ENCODE measurements at regions not wholly inside any gene's neighbourhood (a gene's known extent, or its start where the extent isn't known, plus 50 kb on each side); places are given as distances from the start of the nearest gene placed in this dataset.

GRCh38 chr4:175444512-175444911 is 367.6 kb downstream of the GPM6A start:
- no peaks in the 10 kb centered on the region for H3K9me3 Mint-ChIP-seq
- H3K4me2 ChIP-seq: no peak overlapping the region
- H3K9me2 ChIP-seq (ENCODE audit: insufficient read depth): no peaks in the 10 kb centered on the region; the same call in 1 of the 2 replicates
- H3K27ac ChIP-seq (ENCODE audit: low read depth): no peak overlapping the region
- H4K20me1 ChIP-seq (replicated peaks; ENCODE audit: insufficient read depth): no peaks in the 10 kb centered on the region
- H3K27me3 Mint-ChIP-seq (ENCODE audit: insufficient read depth, low read depth, poor library complexity): no peaks in the 10 kb centered on the region
- no peak overlapping the region for H2AFZ ChIP-seq
- H3K4me3 Mint-ChIP-seq: no peak overlapping the region
- no peaks in the 10 kb centered on the region for H3K36me3 ChIP-seq (ENCODE audit: insufficient read depth)
- peaks cover 7% of the 10 kb centered on the region; the same call in 2 of the 3 replicates for H3K4me1 Mint-ChIP-seq
- TF ChIP-seq ZNF462 (CRISPR knock-in tag; IDR thresholded peaks at IDR 0.05): no peak
- no peak for TF ChIP-seq ETS1 (IDR thresholded peaks at IDR 0.05)
- TF ChIP-seq CTCF (conservative IDR thresholded peaks at IDR 0.05; ENCODE audit: low read depth in 2 of 2): no peak
- no peak for TF ChIP-seq STAT1 (IDR thresholded peaks at IDR 0.05; ENCODE audit: unreplicated experiment)
- TF ChIP-seq NANOG (IDR thresholded peaks at IDR 0.05; ENCODE audit: borderline replicate concordance): no peak
- no peak for TF ChIP-seq CREB1 (CRISPR knock-in tag; IDR thresholded peaks at IDR 0.05; ENCODE audit: low read depth)
- TF ChIP-seq ZNF331 (CRISPR knock-in tag; IDR thresholded peaks at IDR 0.05; ENCODE audit: low read depth): no peak
- TF ChIP-seq EZH2phosphoT487 (IDR thresholded peaks at IDR 0.05; ENCODE audit: unreplicated experiment): no peak
- no peak for TF ChIP-seq ZNF114 (CRISPR knock-in tag; IDR thresholded peaks at IDR 0.05)
- no peak for TF ChIP-seq POLR2AphosphoS5 (IDR thresholded peaks at IDR 0.05; ENCODE audit: low read depth)
- no peak for TF ChIP-seq EZH2 (IDR thresholded peaks at IDR 0.05; ENCODE audit: low read depth, unreplicated experiment)
- no peak for TF ChIP-seq JUNB (IDR thresholded peaks at IDR 0.05; ENCODE audit: unreplicated experiment)
- no peak for TF ChIP-seq REST (IDR thresholded peaks at IDR 0.05; ENCODE audit: unreplicated experiment)
- DNase-seq (ENCODE audit: low spot score) (no peak), ATAC-seq (no peak)
- no peaks in the 10 kb centered on the region for H3K36me3 Mint-ChIP-seq (ENCODE audit: low read depth)
- H3K79me2 ChIP-seq (replicated peaks; ENCODE audit: insufficient read depth): no peaks in the 10 kb centered on the region
- no peaks in the 10 kb centered on the region for H3F3A ChIP-seq (replicated peaks; ENCODE audit: low read depth)
- no peak overlapping the region for H3K27ac Mint-ChIP-seq
- no peak overlapping the region for H3K4me3 ChIP-seq
- H3K4me1 ChIP-seq (ENCODE audit: insufficient read depth): no peaks in the 10 kb centered on the region
- H3K27me3 ChIP-seq (ENCODE audit: insufficient read depth): no peaks in the 10 kb centered on the region

Measured in GM23338 (cell line).